ENCODE measurements at regions not wholly inside any gene's neighbourhood (a gene's known extent, or its start where the extent isn't known, plus 50 kb on each side); places are given as distances from the start of the nearest gene placed in this dataset.

DNA sequence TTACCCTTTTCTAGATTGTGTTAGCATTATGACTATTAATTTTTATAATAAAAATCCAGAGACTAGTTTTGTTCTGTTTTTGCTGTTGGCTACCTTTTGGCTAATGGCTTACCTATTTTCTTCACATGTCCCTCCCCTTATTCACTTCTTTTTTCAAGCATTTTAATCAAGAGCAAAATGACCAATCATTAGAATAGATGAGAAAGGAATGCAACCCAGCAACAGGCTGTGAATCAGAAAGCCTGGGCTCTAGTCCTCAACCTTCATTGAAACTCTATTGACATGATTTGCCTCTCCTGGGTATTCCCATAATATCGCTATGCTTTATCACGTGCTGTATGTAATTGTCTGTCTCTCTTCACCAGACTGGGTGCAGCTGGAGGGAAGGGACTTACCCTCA is 370.1 kb downstream of the IRS1 start:
- DNase-seq (ENCODE audit: low spot score), result peak; percentile 78

DNA sequence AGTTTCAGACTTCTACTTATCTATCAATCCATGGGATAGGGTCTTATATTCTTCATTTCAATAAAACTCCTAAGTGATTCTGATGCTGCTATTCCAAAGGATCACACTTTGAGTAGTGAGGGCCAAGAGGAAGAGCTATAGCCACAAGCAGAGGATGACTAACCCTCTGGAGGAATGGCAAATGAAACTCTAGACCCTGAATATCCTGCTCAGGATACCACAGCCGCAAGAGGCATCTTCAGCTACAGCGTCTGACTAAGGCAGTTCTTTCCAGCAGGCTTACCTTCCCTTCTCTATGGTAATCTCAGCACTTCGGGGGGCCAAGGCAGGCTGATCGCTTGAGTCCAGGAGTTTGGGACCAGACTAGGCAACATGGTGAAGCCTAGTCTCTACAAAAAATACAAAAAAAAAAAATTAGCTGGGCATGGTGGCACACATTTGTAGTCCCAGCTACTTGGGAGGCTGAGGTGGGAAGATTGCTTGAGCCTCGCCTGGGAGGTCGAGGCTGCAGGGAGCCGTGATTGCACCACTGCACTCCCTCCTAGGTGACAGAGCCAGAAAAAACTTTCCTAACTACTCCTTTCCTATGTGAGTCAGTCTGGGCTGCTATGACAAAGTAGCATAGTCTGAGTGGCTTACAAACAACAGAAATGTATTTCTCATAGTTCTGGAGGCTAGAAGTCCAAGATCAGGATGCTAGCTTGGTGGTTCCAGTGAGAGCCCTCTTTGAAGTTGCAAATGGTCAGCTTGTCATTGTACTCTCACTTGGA is 371.9 kb downstream of the IRS1 start:
- DNase-seq (ENCODE audit: low spot score), result peak; percentile 96

DNA sequence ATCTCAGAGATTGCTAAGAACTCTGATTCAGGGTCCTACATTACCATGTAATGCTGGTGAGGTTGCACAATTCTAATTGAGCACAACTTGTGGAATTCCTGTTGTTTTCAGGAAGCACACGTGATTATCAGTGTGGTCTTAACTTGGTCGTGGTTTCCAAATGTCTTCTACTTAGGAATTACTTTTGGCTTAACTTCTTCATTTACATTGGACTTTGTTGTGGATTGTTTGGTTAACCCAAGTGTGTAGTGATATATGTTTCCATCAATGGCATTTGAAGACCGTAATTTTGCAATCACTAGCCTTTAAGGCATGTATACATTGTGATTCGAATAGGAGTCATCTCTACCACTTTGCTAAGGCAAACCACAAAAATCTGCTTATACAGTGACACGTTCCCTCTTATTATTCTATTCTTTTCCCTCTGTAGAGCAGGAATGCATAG is 373.3 kb downstream of the IRS1 start:
- DNase-seq (ENCODE audit: low spot score), result peak; percentile 85

DNA sequence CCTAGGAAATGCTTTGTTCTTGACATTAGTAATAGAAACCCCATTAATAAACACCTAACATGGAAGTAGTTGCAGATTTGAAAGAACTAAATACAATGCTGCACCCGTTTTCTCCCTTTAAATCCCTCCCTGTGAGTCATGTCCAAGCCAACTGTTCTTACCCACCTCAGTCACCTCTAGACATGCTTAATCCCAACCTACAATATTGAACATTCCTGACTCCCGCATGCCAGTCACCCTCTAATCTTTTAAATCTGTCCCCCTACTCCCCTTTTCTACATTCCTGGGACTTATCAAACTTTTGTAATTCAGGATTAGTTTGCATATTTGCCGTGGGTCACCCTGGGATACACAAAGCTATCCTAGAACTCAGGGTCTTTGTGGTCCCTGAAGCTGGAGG is 374.6 kb downstream of the IRS1 start:
- peak; percentile 36 for DNase-seq (ENCODE audit: low spot score)

DNA sequence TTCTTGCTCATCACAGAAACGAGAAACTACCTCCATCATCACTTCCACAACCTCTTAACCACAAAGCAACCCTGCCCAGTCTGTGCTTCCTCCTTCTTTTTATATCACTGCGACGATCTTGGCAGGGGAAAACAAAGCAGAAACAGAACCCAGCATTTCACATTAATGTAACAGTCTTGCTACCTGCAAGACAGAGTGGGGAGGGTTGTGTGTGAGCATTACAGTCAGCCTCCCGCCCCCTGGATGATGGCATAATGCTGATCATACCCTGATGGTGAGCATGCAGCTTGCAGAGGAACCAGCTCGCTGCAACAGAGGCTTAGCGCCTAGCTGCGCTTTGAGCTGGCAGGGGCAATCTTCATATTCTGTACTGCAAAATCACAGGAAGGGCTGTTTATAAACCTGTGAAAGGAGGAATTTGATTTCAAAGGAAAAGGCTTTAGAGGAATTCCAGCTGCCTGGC is 376.1 kb downstream of the IRS1 start:
- DNase-seq (ENCODE audit: low spot score), result peak; percentile 63

DNA sequence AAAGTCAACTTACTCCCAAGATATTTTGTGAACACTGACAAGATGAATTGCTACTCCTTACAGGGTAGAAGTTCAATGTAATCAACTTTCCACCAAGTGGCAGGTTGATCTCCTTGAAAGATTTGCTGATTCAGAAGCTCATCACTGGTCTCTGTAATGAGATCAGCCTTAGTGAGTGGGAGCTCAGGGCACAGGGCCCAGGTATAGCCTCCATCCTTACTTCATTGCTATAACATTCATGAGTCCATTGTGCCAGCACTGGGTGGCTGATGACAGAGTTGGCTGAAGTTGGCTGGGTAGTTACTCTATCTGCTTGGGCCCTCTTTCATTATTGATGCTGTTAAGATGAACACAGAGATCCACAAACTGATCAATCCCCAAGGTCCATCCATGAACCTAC is 379.0 kb downstream of the IRS1 start:
- DNase-seq (ENCODE audit: low spot score), result peak; percentile 45

DNA sequence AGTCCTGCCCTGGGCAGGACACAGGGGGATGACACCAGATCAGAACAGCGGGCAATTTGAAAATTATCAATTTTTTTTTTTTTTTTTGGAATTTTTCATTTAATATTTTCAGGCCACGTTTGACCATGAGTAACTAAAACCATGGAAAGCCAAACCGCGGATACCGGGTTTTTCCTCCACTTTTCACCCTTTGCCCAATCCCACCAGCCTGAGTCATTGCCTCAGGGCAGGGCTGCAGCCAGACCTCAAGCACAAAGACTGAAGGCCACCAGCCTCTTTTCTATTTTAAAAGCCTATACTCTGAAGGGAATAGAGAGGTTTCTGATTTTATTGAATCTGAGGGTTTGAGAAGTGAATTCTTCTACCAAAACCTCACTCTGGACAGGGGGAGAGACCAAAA is 381.1 kb downstream of the IRS1 start:
- DNase-seq (ENCODE audit: low spot score), result no peak

DNA sequence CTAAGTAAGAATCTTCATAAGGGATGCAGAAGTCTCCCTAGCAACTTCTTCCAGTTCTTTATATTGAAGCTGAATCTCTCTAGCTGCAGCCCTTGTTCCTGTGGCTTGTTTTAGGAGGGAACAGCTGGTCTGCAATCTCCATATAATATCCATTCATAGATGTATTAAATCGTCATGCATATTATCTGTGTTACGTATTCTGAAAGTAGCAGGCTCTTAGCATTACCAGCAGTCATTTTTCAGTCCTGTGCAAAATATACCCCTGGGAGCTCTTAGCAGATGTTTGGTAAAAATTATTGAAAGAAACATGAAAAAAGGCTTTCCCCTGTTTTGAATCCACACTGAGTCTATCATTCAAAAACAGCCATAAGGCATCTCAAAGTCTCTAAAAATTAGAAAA is 385.3 kb downstream of the IRS1 start:
- DNase-seq (ENCODE audit: low spot score), result no peak

DNA sequence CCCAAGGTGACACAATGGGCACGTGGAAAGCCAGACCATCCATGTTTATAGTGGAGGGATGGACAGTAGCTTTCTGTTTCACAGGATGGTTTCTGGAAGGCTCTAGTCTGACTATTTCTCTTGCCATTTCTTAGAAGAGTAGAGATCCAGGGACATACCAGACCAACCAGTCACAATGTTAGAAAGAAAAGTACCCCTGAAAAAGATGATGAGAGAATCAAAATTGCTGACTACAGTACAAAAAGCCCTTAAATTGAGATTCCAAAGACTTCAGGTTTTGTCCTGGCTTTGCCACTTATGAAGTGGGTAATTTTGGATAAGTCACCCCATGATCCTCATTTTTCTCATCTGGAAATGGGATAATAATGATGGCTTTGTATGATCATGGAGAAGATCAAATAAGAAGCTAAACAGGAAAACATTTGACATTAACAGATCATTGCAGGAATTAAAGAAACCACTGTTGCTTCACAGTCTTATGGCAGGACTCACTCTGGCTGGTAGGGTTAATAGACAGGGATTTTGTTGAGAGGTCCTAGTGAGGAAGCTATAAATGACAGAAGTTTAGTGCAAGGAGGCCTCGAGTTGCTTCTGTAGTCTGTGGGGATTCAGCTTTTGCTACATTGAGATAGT is 386.0 kb downstream of the IRS1 start:
- peak; percentile 7 for DNase-seq (ENCODE audit: low spot score)

DNA sequence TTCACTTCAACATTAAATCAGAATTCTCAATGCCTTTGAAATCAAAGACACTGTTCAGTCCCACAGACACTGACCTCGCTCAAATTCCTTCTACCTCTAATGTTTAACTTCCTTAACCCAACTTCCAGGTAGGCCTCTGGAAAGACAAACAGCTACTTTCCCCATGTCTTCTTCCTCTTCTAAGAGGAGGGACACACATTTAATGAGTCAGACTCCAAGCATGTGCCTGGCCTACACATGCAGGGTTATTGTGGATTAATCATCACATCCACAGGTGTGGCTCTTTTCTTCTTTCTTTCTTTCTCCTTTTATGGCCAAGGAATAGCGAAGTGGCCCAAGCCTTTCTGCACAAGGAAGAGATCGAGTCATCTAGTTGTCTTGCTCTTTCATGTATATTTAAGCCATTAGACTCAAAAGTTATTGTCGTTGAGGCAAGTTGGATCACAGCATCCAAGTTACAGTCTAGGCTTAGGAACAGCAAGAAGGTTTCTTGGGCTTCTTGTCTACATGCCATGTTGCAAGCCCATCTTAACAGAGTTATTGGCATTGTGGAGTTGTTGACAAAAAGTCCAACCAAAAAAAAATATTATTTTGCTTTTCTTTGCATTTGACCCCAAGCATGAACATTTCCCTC is 387.8 kb downstream of the IRS1 start:
- DNase-seq (ENCODE audit: low spot score), result peak; percentile 100

DNA sequence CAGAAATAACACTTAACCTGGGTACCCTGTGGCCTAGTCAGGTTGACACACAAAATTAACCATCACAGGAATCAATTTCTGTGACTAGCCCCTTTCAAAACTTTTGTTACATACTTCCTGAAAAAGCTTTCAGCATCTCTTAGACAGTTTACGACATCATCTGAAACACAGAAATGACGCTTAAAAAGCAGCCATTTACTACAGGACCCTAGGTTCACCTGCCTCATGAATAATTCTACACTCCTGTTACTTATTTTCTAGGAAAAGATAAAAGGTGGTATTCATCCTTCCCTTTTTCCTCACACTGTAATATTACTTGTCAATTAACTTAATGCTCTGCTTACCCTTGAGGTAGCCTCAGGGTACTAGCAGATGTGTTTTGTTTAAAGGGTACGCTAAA is 388.4 kb downstream of the IRS1 start:
- DNase-seq (ENCODE audit: low spot score), result no peak

DNA sequence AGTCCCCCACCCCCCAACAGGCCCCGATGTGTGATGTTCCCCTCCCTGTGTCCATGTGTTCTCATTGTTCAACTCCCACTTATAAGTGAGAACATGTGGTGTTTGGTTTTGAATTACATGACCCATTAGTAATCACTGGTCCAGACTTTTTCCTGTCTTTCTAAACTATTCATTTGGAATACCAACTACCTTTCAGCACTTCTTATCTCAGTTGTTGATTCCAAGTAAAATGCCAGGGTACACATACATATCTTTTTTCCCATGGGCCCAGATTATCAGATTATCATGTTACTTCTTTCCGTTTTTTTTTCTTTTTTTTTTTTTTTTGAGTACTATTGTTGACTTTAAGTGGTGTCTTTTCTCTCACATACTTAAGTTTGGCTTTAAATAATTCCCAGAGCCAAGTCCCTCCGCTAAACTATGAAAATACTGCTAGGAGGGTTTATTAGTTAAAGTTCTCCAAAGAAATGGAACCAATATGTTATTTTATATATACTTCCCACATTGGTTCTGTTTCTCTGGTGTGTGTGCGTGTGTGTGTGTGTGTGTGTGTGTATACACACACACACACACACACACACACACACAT is 389.3 kb downstream of the IRS1 start:
- DNase-seq (ENCODE audit: low spot score), result no peak

DNA sequence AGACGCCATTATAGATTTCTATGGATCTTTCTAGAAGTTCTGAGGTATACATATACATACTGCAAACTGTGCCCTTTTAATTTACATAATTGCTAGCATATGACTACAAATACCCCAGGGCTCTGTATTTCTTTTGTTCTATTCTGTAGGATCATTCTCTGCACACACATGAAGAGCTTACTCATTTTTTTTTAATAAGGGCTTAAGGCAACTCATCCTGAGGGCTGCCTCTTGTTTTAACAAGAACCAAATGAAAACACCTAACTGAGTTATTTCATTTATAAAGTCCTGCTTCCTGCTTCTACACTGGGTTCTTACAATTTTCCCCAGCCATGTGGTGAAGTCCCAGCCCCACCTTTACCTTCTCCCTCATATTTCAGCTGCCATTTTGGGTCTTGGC is 390.5 kb downstream of the IRS1 start:
- DNase-seq (ENCODE audit: low spot score), result no peak

DNA sequence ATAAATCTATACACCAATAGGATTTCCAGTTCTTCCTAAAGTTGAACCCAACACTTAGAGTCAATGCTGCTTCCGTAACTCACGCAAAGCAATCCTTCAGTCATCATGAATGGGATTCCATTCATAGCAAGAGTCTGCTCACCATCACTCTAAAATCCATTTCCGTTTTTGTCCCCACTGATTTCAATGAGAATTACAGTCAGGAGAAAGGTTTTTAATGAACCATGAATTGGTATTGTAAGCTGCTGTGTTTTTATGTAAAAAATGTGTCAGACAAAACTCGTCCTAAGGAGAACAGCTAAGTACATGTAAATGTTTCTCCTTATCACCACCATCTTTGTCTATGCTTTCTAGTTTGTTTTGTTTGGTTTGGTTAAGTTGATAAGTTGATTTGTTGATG is 391.5 kb downstream of the IRS1 start:
- no peak for DNase-seq (ENCODE audit: low spot score)

DNA sequence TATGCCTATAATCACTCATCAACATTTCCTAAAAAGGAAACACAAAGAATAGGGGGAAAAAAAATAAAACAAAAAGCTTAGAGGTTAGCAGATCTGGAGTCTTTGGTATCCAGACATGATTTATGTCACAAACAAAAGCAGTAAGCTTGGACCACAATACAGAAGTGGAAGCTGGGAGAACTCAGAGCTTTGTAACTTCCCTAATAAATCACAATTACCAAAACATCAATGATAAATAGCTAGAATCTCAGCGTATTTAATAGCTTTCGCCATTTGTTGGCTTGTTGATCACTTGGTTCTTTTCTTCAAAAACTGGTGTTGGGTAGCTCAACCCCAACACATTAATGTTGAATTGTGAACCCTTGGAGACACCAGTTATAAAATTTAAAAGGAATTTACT is 392.5 kb downstream of the IRS1 start:
- DNase-seq (ENCODE audit: low spot score), result no peak

DNA sequence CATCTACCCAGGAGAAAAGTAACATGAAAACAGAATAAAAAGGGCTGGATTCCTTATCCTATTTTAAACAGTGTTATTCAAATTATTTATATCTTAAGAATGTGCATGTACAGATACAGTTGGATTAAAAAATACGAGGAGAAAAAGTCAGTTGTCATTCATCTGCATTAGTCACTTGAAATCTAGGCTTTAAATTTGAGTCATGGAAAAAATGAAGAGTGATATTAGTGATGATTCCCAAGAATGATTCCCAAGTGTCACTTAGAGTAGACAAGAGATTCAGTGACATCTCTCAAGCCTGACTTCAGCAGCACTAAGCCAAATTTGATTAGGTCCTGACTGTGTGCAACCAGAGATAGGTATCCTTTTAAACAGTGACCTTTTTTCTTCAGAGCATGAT is 394.2 kb downstream of the IRS1 start:
- no peak for DNase-seq (ENCODE audit: low spot score)

DNA sequence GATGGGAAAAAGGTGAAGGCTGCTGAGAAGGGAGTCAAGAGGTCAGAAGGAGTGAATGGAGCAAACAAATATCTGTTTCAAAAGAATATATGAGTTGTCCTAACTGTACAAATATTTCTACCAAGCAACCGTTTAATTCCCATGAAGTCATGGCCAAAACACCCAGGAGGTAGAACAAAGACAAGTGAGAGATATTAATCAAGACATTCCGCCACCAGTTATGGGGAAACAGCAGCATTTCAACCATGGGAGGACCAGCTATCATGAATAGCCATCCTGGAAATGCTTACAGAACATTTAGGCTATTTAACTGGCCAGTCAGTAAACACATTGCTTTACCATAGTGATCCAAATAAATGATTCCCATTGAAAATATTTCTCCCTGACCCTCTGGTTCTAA is 396.3 kb downstream of the IRS1 start:
- DNase-seq (ENCODE audit: low spot score), result peak; percentile 8

DNA sequence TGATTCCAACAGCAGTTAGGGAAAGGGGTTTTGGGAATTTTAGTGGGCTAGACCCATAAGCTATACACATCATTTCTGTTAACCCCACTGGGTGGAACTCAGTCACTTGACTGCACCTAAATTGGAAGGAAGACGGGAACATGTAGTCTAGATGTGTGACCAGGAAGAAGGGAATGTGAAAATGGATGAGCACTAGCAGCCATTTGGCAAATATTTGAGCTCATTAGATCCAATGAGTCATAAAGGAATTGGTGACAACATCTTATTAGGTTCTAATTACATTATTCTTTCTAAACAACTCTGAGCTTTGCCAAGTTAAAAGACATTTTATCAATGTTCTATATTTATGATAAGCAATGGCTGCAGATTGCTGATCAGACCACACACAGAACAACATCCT is 400.6 kb downstream of the IRS1 start:
- peak; percentile 18 for DNase-seq (ENCODE audit: low spot score)

DNA sequence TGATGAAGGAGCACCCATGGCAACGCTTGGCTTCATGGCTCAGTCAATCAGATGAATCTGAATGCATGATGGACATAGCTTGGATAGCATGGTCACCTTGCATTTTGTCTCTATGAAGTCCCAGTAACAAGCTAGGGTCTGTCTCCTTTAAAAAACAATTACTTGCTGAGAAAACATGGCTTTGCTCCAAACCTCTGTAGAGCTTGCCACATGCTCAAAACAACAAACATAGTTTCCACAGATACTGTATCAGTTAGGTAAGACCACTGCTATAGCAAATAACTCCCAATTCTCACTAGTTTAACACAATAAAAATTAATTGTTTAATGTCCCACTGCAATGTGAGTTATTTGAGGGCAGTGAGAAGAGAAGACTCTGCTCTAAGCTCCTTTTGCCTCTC is 401.0 kb downstream of the IRS1 start:
- no peak for DNase-seq (ENCODE audit: low spot score)

DNA sequence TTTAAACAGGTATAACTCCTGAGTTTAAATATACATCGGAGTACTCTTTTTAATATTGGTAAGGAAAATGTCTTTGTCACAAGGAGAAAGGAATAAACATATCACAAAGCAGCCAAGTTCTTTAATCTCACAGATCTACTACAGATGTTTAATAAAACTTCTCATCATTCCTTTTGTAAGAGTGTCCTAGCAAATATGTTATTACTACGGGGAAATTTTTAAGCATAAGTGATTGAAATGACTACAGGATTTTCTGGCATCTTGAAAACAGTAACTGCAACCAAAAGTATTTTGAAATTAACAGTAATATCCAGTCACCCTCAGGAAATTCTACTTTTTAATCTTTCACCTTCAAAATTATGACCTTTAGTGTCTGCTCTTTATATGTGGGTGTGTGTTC is 403.1 kb downstream of the IRS1 start:
- no peak for DNase-seq (ENCODE audit: low spot score)

DNA sequence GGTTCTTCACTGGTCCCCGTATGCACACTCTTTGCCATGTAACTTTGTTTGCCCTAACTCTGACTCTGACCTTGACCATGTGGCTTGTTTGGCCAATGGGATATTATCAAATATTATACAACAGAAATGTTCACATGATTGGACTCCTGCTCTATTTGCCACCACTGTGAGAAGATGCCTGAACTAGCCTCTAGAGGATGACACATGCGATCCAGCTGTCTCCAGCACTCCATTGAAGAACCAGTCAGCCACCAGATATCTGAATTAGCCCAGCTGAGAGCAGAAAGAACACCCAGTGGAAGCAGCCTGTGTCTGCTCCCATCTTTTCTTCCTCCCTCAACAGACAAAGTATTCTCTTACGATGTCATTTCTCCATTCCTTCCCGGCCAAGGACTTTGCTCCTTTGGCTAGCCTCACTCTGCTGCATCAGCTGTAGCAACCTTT is 412.1 kb downstream of the IRS1 start:
- DNase-seq (ENCODE audit: low spot score), result no peak

DNA sequence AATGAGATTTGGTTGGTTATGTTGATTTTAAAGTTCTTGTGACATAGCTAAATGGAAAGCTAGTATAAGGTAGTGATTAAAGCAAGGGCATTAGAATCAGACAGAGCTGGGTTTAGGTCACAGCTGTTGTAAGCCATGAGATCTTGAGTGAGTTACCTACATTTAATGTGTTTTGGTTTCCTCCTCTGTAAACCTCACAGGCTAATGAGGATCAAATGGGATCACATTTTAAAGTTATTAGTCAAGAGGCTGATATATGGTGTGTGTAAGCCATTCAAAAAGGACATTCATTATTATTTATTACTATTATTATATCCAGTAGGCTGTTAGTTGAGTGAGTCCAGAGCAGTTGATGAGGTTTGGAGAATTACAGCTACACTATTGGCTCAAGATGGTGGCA is 416.2 kb downstream of the IRS1 start:
- DNase-seq (ENCODE audit: low spot score), result no peak

DNA sequence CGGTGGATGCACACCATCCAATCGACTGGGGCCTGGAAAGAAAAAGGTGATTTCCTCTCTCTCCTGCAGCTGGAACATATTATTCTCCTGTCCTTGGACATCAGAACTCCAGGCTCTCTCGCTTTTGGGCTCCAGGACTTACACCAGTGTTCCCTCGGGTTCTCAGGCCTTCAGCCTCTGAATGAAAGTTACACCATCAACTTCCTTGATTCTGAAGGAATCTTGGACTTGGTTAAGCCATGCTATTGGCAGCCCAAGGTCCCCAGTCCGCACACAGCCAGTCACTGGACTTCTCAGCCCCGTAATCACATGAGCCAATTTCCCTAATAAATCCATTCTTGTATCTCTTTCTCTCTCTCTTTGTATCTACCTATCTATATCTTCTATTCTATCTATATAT is 418.9 kb downstream of the IRS1 start:
- DNase-seq (ENCODE audit: low spot score), result no peak

Data from kidney tubule cell (primary cell).